AG09319 (cell line): ENCODE measurements at regions not wholly inside any gene's neighbourhood (a gene's known extent, or its start where the extent isn't known, plus 50 kb on each side); places are given as distances from the start of the nearest gene placed in this dataset.

Experiments
- DNase-seq: peaks from one replicate; pipeline ENCODE4 v3.0.0-alpha.2; 2010; ENCODE audit warnings: low read depth; ENCODE audit errors: extremely low read depth
- CTCF ChIP-seq: IDR thresholded peaks from 2 replicates; pipeline ENCODE4 v1.5.1; 2011; ENCODE audit warnings: low read depth, mild to moderate bottlenecking, inconsistent platforms, low read length, moderate library complexity

- peak; percentile 85 for TF ChIP-seq CTCF
These were observed 617.6 kb downstream of the LRFN5 start for GRCh38 chr14:42224053-42224888.

GRCh38 chr14:42222924-42223471 is 616.3 kb downstream of the LRFN5 start:
- DNase-seq: peak; percentile 28
- no peak for TF ChIP-seq CTCF

More at GRCh38 chr14:42224053-42224888, 617.6 kb downstream of the LRFN5 start:
- DNase-seq: peak; percentile 16

GRCh38 chr14:42214981-42215491 is 608.4 kb downstream of the LRFN5 start:
- no peak for TF ChIP-seq CTCF
- DNase-seq: peak; percentile 15

- DNase-seq: no peak
- TF ChIP-seq CTCF: no peak
These were observed 594.3 kb downstream of the LRFN5 start for GRCh38 chr14:42200957-42201356.

- TF ChIP-seq CTCF: no peak
- no peak for DNase-seq
These were observed 591.3 kb downstream of the LRFN5 start for GRCh38 chr14:42198010-42198409.

- peak; percentile 92 for DNase-seq
- TF ChIP-seq CTCF: no peak
These were observed 586.3 kb downstream of the LRFN5 start for GRCh38 chr14:42192738-42193653.
